Duodenal mucosa (tissue), 2 donors: ENCODE measurements at regions not wholly inside any gene's neighbourhood (a gene's known extent, or its start where the extent isn't known, plus 50 kb on each side); places are given as distances from the start of the nearest gene placed in this dataset.
"Not testable (repeated sequence)": the region's sequence is repeated elsewhere in the genome, so short reads cannot be mapped to it uniquely, and the experiment has no call there.

ENCODE experiments used
- H3K27ac ChIP-seq: one replicate; pipeline ENCODE4 v1.7.0; 2013; ENCODE audit warnings: low read depth, low read length
- H3K27me3 ChIP-seq, 2 donors: one replicate each; pipeline ENCODE4 v1.7.0; 2013; ENCODE audit warnings: low read length in 2 of 2, control low read depth in 1 of 2; ENCODE audit not compliant: insufficient read depth in 2 of 2, control insufficient read depth in 1 of 2
- H3K36me3 ChIP-seq, 2 donors: one replicate each; pipeline ENCODE4 v1.7.0; 2013; ENCODE audit warnings: low read length in 2 of 2, control low read depth in 1 of 2; ENCODE audit not compliant: insufficient read depth in 2 of 2, control insufficient read depth in 1 of 2
- H3K4me1 ChIP-seq, 2 donors: one replicate each; pipeline ENCODE4 v1.7.0; 2013; ENCODE audit warnings: low read length in 2 of 2, control low read depth in 1 of 2; ENCODE audit not compliant: insufficient read depth in 2 of 2, control insufficient read depth in 1 of 2
- H3K4me3 ChIP-seq, 2 donors: one replicate each; pipeline ENCODE4 v1.7.0; 2013; ENCODE audit warnings: low read length in 2 of 2, low read depth in 1 of 2
- H3K9ac ChIP-seq, 2 donors: one replicate each; pipeline ENCODE4 v1.7.0; 2013; ENCODE audit warnings: low read length in 2 of 2, low read depth in 1 of 2
- H3K9me3 ChIP-seq, 2 donors: one replicate each; pipeline ENCODE4 v1.7.0; 2013; ENCODE audit warnings: low read length in 2 of 2, control low read depth in 1 of 2; ENCODE audit not compliant: control insufficient read depth in 1 of 2

DNA sequence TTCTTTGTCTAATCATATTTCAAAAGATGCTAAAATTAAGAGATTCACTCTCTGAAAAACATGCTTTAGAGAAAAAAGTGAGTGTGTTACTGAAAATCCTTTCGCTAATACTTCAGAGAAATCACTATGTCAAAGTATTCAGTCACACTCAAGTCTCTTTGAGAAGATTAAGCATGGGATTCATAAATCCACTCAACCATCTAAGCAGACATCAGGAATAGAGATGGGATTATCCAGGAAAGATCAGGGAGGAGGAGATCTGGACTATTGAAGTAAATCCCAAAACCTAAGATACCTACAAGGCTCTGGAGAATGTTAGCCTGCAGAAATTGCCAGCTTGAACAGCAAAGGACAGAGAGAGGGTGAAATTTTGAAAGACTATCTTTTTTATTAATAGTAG, 317.2 kb upstream of the ACO1 start:
- Histone ChIP-seq H3K36me3 (no peaks in the 10 kb centered on the region), H3K27ac (no peak overlapping the region), H3K9me3 (no peaks in the 10 kb centered on the region), H3K4me1 (no peaks in the 10 kb centered on the region), H3K9ac (no peak overlapping the region), H3K27me3 (no peaks in the 10 kb centered on the region), H3K4me3 (no peak overlapping the region)

DNA sequence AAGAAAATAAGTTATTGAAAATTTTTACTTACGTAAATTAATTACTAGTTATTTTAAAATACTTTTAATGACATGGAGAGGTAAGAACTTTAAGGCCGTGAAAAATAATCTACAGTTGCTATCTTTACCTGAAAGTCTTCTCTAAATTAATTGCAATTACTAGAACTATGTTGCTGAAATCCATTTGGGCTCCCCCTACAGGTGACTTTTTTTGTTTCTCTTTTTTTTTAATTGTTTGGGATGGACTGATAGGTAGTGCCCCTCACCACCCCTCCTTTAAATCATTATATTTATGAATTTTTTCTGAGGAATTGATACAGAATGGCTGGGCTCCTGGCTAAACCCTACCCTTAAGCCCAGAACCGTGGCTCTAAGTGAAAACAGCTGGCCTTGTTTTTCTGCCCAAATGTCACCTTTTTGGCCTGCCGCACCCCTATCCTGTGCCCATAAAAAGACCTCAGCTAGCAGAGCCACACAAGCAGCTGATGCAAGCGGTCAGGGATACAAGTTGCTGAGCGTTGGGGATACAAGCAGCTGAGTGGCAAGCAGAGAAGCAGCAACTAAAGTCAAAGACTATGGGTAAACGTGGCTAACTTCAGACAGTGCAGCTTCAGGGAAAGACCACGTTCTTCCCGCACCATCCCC, 315.2 kb upstream of the ACO1 start:
- H3K9me3 ChIP-seq: no peaks in the 10 kb centered on the region
- no peaks in the 10 kb centered on the region for H3K4me1 ChIP-seq
- no peaks in the 10 kb centered on the region for H3K36me3 ChIP-seq
- no peak overlapping the region for H3K9ac ChIP-seq
- no peak overlapping the region for H3K4me3 ChIP-seq
- no peak overlapping the region for H3K27ac ChIP-seq
- H3K27me3 ChIP-seq: no peaks in the 10 kb centered on the region

DNA sequence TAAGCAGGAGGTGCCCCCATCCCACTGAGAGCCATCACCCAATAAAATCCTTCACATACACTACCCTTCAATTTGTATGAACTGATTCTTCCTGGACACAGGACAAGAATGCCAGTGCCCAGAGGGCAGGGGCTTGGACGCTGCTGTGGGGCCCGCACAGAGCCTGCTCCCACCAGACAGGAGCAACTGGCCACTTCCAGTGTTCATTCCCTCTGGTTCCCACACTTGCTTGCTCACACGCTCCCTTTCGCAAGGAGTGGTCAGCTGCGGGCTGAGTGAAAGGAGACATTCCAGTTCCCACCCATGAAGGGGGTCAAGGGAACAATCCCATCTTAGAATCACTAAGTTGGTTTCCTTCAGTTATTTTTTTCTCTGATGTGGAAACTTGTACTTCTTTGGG, 314.5 kb upstream of the ACO1 start:
- Histone ChIP-seq H3K27ac (no peak overlapping the region), H3K9me3 (no peaks in the 10 kb centered on the region), H3K27me3 (no peaks in the 10 kb centered on the region), H3K9ac (no peak overlapping the region), H3K4me1 (no peaks in the 10 kb centered on the region), H3K4me3 (no peak overlapping the region), H3K36me3 (no peaks in the 10 kb centered on the region)

DNA sequence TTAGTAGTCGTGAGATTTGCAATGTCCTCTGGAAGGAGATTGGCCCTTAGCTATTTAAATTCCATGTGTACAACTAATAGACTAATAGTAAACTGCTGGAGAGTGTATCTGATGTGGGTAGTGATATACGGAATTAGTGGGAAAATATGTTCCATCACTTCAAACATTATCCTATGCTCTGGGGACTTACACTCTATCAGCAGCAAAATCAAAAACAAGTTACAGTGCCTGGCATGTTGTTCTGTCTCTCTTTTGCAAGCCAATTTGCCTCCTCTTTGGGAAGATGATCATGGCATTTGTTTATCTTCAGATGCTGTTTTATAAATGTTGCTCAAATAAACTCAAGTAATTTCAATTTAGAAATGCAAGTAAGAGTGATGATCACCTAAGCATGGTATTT, 311.9 kb upstream of the ACO1 start:
- Histone ChIP-seq H3K27ac (no peak overlapping the region), H3K4me3 (no peak overlapping the region), H3K9me3 (no peaks in the 10 kb centered on the region), H3K4me1 (no peaks in the 10 kb centered on the region), H3K27me3 (no peaks in the 10 kb centered on the region), H3K36me3 (no peaks in the 10 kb centered on the region), H3K9ac (no peak overlapping the region)

DNA sequence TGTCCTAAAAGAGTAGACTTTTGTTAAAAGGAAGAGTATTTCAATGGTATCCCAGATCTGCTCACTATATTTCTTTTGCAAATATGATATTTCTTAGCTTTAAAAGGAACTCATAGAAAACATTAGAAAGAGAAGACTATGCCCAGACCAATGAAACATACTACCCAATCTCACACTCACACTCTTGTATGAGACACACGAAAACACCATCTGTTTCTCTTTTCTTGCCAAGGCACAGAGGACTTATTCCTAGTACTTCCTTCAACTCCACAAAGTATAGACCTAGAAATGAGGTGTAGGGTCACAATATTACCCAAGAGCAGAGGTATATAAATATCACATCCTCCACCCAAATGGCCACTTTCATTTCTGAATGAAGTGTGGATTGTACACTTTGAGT, 292.4 kb upstream of the ACO1 start:
- Histone ChIP-seq H3K9ac (no peak overlapping the region), H3K4me3 (no peak overlapping the region), H3K27ac (no peak overlapping the region), H3K4me1 (no peaks in the 10 kb centered on the region), H3K27me3 (no peaks in the 10 kb centered on the region), H3K36me3 (no peaks in the 10 kb centered on the region), H3K9me3 (no peaks in the 10 kb centered on the region)

DNA sequence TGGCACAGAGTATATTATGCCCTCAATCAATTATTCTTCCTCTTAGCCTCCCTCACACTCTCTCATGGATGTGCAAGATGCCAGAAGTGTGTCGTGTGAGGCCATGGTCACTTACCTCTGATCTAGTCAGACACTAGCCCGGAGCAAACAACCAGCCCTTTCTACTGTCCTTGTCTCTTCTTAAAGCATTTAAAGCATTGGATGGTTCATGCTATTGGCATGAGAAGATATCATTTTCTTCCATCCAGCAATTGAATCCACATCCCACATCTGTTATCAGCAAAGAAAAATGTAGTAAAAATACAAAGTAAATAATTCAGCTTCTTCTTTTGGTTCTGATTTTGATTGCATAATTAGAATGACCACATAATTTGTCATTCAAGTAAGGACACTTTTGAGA, 267.2 kb upstream of the ACO1 start:
- H3K4me3 ChIP-seq: no peak overlapping the region
- H3K36me3 ChIP-seq: no peaks in the 10 kb centered on the region
- H3K27ac ChIP-seq: no peak overlapping the region
- no peak overlapping the region for H3K9ac ChIP-seq
- no peaks in the 10 kb centered on the region for H3K4me1 ChIP-seq
- H3K9me3 ChIP-seq: no peaks in the 10 kb centered on the region
- H3K27me3 ChIP-seq: no peaks in the 10 kb centered on the region

DNA sequence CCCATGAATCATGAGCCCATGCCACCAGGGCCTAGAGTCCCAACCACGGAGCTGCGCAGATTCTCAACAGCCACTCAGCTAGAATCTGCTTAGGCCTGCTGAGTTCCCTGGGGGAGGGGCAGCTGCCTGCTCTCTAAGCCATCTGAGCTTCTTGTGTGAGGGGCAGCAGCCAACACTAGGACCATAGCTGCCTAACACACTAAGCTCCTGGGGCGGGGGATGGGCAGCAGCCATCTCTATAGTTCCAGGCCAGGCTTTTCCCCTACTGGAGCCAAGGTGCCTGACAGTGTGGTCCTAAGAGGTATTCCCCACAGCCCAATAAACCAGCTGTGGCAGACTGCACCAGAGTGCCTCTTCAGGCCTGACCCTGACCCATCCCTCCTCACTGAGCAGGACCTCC, 255.9 kb upstream of the ACO1 start:
- Histone ChIP-seq H3K36me3 (no peaks in the 10 kb centered on the region), H3K4me1 (no peaks in the 10 kb centered on the region), H3K4me3 (no peak overlapping the region), H3K27me3 (no peaks in the 10 kb centered on the region), H3K27ac (no peak overlapping the region), H3K9ac (no peak overlapping the region), H3K9me3 (no peaks in the 10 kb centered on the region)

DNA sequence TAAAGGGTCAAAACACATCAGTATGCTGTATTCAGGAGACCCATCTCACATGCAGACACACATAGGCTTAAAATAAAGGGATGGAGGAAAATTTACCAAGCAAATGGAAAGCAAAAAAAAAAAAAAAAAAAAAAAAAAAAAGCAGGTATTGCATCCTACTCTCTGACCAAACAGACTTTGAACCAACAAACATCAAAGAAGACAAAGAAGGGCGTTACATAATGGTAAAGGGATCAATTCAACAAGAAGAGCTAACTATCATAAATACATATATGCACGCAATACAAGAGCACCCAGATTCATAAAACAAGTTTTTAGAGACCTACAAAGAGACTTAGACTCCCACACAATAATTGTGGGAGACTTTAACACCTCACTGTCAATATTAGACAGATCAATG, 253.7 kb upstream of the ACO1 start:
- not testable (repeated sequence) for H3K27ac ChIP-seq, H3K27me3 ChIP-seq, H3K9ac ChIP-seq, H3K9me3 ChIP-seq, H3K4me3 ChIP-seq, H3K4me1 ChIP-seq, H3K36me3 ChIP-seq

DNA sequence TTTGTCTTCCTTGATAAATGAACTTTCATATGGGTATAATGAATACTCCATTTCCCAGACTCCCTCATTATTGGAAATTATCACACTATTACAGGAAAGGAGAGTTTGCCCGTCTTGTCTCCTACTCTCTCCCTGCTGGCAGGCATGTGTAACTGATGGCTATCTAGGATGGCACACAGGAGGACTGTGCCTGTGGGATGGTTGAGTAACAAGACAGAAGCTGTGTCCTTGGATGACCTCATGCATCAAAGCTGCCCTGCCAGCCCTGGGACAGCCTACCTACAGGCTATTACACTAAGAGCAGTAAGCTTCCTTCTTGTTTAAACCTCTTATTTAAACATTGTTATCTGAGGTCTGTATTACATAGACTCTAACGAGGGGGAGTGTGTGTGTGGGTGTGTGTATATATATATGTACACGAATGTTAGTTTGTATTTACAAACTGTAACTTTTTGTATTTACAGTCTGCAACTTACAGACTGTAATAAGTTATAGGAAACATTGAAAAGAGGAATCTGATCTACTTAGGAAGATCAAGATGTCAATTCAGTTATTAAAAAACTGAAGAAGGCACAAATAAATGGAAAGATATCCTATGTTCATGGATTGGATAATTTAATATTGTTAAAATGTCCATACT, 247.6 kb upstream of the ACO1 start:
- no peaks in the 10 kb centered on the region for H3K36me3 ChIP-seq
- H3K27me3 ChIP-seq: no peaks in the 10 kb centered on the region
- H3K4me1 ChIP-seq: no peaks in the 10 kb centered on the region
- no peak overlapping the region for H3K27ac ChIP-seq
- H3K9me3 ChIP-seq: no peaks in the 10 kb centered on the region
- H3K4me3 ChIP-seq: no peak overlapping the region
- H3K9ac ChIP-seq: no peak overlapping the region

DNA sequence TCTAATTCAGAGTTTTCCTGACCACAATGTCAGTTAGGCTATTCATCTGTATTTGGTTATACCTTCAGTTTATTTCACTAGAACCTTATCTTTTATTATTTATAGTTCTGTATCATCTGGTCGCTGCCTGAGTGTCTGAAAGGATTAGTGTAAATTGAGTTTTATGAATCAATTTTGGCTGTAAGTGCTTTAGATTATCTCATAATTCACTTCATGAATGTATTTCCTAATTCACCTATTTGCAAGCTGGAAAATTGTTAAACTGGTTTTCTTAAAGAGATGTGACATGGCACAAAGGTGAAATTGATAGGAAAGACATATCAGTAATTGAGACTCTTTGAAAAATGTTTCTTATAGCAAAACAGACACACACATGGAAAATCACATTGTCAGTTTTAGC, 242.4 kb upstream of the ACO1 start:
- H3K9me3 ChIP-seq: peaks cover 0 to 2% of the 10 kb centered on the region in 2 donors
- no peak overlapping the region for H3K4me3 ChIP-seq
- H3K9ac ChIP-seq: no peak overlapping the region
- no peak overlapping the region for H3K27ac ChIP-seq
- no peaks in the 10 kb centered on the region for H3K27me3 ChIP-seq
- H3K4me1 ChIP-seq: no peaks in the 10 kb centered on the region
- H3K36me3 ChIP-seq: no peaks in the 10 kb centered on the region
